Mucosa of rectum (tissue), 2 donors: ENCODE measurements at regions not wholly inside any gene's neighbourhood (a gene's known extent, or its start where the extent isn't known, plus 50 kb on each side); places are given as distances from the start of the nearest gene placed in this dataset.
"Not testable (repeated sequence)": the region's sequence is repeated elsewhere in the genome, so short reads cannot be mapped to it uniquely, and the experiment has no call there.

ENCODE experiments used
- H3K27ac ChIP-seq, 2 donors: one replicate each; pipeline ENCODE4 v1.7.0; 2013; ENCODE audit warnings: inconsistent platforms in 2 of 2, low read depth in 2 of 2, low read length in 2 of 2
- H3K27me3 ChIP-seq, 2 donors: one replicate each; pipeline ENCODE4 v1.7.0; 2013; ENCODE audit warnings: low read length in 2 of 2; ENCODE audit not compliant: control insufficient read depth in 2 of 2, insufficient read depth in 2 of 2
- H3K36me3 ChIP-seq, 2 donors: one replicate each; pipeline ENCODE4 v1.7.0; 2013; ENCODE audit warnings: low read length in 2 of 2; ENCODE audit not compliant: control insufficient read depth in 2 of 2, insufficient read depth in 2 of 2
- H3K4me1 ChIP-seq, 2 donors: one replicate each; pipeline ENCODE4 v1.7.0; 2013; ENCODE audit warnings: low read length in 2 of 2, mild to moderate bottlenecking in 1 of 2; ENCODE audit not compliant: control insufficient read depth in 2 of 2, insufficient read depth in 2 of 2
- H3K4me3 ChIP-seq, 2 donors: one replicate each; pipeline ENCODE4 v1.7.0; 2013; ENCODE audit warnings: low read length in 2 of 2
- H3K9ac ChIP-seq, 2 donors: one replicate each; pipeline ENCODE4 v1.7.0; 2013; ENCODE audit warnings: low read length in 2 of 2, low read depth in 1 of 2, mild to moderate bottlenecking in 1 of 2
- H3K9me3 ChIP-seq, 2 donors: one replicate each; pipeline ENCODE4 v1.7.0; 2013; ENCODE audit warnings: low read length in 2 of 2; ENCODE audit not compliant: control insufficient read depth in 2 of 2
- donor health status: healthy.
- donor health status: Normal muscosa, but diverticular disease.

- Histone ChIP-seq H3K4me3 (no peak overlapping the region), H3K4me1 (no peaks in the 10 kb centered on the region), H3K27ac (no peak overlapping the region), H3K27me3 (no peaks in the 10 kb centered on the region), H3K36me3 (no peaks in the 10 kb centered on the region), H3K9me3 (no peaks in the 10 kb centered on the region), H3K9ac (no peak overlapping the region)
Measured at GRCh38 chr15:96199111-96199510, 131.4 kb upstream of the NR2F2 start.

DNA sequence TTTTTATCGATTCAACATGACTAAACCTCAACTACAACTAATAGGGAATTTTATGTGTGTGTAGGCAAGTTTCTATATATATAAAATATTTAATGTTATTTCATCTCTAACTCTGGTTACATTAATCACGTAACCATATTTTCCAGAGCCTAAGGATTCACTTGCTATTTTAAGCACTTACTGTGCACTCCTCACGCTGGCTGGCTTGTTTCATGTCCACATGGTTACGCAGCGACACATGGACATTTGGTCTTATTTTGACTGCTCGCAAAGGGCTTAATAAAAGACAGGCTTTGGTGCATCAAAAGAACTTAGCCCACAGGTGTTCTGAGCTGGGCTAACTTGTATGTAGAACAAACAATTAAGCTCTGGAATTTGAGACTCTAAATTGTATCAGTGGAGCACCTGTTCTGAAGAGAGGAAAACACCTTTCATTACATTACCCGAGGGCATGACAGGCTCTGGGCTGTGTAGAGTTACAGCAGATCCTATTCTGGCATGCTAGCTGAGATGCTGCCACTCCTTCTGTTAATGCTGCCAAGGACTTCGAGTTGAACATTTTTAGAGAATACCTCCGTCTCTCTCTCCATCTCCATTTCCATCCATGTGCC is 130.0 kb upstream of the NR2F2 start:
- no peak overlapping the region for H3K9ac ChIP-seq
- H3K36me3 ChIP-seq = no peaks in the 10 kb centered on the region
- H3K27me3 ChIP-seq = no peaks in the 10 kb centered on the region
- H3K9me3 ChIP-seq = no peaks in the 10 kb centered on the region
- H3K4me1 ChIP-seq = no peaks in the 10 kb centered on the region
- no peak overlapping the region for H3K4me3 ChIP-seq
- H3K27ac ChIP-seq = no peak overlapping the region

- no peak overlapping the region for H3K9ac ChIP-seq
- no peak overlapping the region for H3K4me3 ChIP-seq
- H3K27ac ChIP-seq = no peak overlapping the region
- no peaks in the 10 kb centered on the region for H3K27me3 ChIP-seq
- no peaks in the 10 kb centered on the region for H3K4me1 ChIP-seq
- no peaks in the 10 kb centered on the region for H3K9me3 ChIP-seq
- no peaks in the 10 kb centered on the region for H3K36me3 ChIP-seq
Measured at GRCh38 chr15:96201696-96202095, 128.8 kb upstream of the NR2F2 start.

GRCh38 chr15:96205588-96205987 is 124.9 kb upstream of the NR2F2 start:
- not testable (repeated sequence) for H3K4me3 ChIP-seq, H3K9ac ChIP-seq, H3K27ac ChIP-seq, H3K27me3 ChIP-seq, H3K9me3 ChIP-seq, H3K36me3 ChIP-seq, H3K4me1 ChIP-seq

DNA sequence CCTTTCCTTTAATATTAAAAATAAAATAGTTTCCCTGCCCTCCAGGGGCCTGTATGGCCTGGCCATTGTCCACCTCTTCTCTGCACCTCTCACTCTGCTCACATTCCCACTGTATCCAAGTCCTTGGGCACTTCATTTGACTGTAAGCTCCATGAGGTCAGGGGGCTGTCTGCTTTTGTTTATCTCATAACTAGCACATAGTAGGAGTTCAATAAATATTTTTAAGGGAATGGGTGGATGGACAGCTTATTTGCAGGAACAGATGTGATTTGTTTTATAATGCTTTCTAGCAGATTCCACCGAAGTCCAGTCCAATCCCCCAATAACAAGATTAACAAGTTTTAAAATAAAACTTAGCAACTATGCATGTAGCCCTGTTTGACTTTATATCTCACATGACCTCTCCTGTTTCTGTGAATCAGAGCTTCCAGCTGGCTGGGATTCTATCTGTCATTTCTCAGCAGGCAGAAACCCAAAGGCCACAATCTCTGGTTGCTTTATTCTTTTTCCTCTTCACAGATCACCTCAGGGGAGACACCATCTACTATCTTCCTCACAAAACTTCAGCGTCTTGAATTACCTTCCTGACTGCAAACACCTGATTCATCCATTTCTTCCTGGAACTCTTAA is 123.0 kb upstream of the NR2F2 start:
- H3K27me3 ChIP-seq = no peaks in the 10 kb centered on the region
- no peaks in the 10 kb centered on the region for H3K36me3 ChIP-seq
- H3K4me1 ChIP-seq = no peaks in the 10 kb centered on the region
- no peak overlapping the region for H3K9ac ChIP-seq
- H3K9me3 ChIP-seq = no peaks in the 10 kb centered on the region
- H3K4me3 ChIP-seq = no peak overlapping the region
- no peak overlapping the region for H3K27ac ChIP-seq

DNA sequence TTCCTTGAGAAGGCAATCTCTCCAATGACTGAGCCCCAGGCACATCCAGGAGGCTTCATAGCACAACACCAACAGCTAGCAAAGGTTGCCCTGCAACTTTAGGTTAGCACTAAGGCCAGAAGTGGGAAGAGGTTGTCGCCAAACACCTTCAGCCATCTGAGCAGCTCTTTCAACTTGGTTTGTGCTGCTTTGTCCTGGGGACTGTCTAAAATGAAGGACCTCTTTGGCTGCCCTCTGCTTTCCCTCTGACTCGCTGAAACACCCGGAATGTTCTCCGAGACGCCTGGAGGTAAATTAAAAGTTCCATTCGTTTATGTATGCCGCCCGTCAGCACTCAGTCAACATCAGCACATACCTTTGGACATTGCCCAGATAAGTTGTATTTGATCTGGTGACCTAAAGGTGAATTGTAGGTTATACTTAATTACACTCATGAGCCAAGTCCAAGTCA is 121.2 kb upstream of the NR2F2 start:
- no peaks in the 10 kb centered on the region for H3K27me3 ChIP-seq
- H3K4me1 ChIP-seq = no peaks in the 10 kb centered on the region
- H3K36me3 ChIP-seq = no peaks in the 10 kb centered on the region
- H3K27ac ChIP-seq = no peak overlapping the region
- H3K9me3 ChIP-seq = no peaks in the 10 kb centered on the region
- no peak overlapping the region for H3K4me3 ChIP-seq
- H3K9ac ChIP-seq = no peak overlapping the region

DNA sequence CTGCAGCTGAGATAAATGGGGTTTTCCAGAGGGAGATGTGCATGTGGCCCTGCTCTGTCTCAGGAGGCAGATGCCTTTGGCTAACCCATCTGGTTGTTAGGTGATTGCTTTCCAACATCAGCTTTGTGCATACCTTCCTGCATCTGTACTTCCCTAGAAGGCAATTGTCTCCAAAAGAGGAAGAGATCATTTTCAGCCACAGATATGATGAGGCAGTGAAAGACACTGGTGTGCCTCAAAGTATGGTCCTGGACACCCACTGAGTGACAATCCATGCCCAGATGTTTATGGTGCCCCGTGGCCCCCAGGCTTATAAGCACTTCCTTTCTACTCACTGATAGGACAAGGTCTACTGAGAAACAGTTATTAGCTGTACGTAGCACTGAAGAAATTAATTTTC is 117.5 kb upstream of the NR2F2 start:
- Histone ChIP-seq H3K27me3 (no peaks in the 10 kb centered on the region), H3K9ac (no peak overlapping the region), H3K4me1 (no peaks in the 10 kb centered on the region), H3K27ac (no peak overlapping the region), H3K9me3 (no peaks in the 10 kb centered on the region), H3K36me3 (no peaks in the 10 kb centered on the region), H3K4me3 (no peak overlapping the region)

DNA sequence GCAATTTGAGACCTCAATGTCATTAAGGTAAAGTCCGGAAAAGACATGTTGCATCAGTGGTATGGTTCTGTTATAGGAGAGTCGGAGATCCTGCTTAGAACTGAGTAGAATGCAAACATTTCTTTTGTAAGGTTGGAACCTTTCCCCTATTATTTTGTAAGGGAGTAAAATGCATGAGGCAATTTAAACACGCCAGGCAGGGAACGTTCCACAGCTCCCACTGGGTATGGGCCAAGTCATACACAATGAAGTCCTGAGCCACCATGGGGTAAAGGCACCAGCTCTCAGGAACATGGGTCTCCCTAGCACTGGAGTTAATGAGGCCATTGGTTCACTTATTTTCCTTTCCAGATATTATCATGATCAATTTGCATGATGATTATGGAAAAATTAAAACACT is 116.6 kb upstream of the NR2F2 start:
- H3K27ac ChIP-seq = no peak overlapping the region
- H3K9me3 ChIP-seq = no peaks in the 10 kb centered on the region
- no peaks in the 10 kb centered on the region for H3K36me3 ChIP-seq
- H3K27me3 ChIP-seq = no peaks in the 10 kb centered on the region
- H3K9ac ChIP-seq = no peak overlapping the region
- H3K4me3 ChIP-seq = no peak overlapping the region
- no peaks in the 10 kb centered on the region for H3K4me1 ChIP-seq

GRCh38 chr15:96216481-96216880 is 114.0 kb upstream of the NR2F2 start:
- not testable (repeated sequence) for H3K9ac ChIP-seq, H3K27ac ChIP-seq, H3K27me3 ChIP-seq, H3K4me1 ChIP-seq, H3K4me3 ChIP-seq, H3K36me3 ChIP-seq, H3K9me3 ChIP-seq

DNA sequence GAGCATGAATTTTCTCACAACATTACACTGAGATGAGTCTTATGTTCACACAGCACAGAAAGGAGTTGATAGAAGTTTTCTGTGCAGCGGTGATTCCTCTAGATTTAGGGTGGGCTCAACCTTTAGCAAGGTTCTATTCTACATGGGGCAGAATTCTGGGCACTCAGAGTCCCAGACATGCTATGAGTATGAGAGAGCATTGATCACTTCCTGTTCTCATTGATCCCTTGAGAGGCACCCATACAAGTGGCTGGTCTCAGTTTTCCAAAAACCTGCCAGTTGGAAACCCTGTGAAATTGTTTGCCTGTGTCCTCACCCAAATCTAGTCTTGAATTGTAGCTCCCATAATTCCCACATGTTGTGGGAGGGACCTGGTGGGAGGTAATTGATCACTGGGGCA is 112.5 kb upstream of the NR2F2 start:
- Histone ChIP-seq H3K27ac (no peak overlapping the region), H3K9me3 (no peaks in the 10 kb centered on the region), H3K36me3 (no peaks in the 10 kb centered on the region), H3K4me1 (no peaks in the 10 kb centered on the region), H3K4me3 (no peak overlapping the region), H3K27me3 (no peaks in the 10 kb centered on the region), H3K9ac (no peak overlapping the region)
